ENCODE measurements at regions not wholly inside any gene's neighbourhood (a gene's known extent, or its start where the extent isn't known, plus 50 kb on each side); places are given as distances from the start of the nearest gene placed in this dataset.
A peak's percentile ranks its signal among the peaks of the same experiment; 100 is the strongest.
"Not testable (repeated sequence)": the region's sequence is repeated elsewhere in the genome, so short reads cannot be mapped to it uniquely, and the experiment has no call there.

DNA sequence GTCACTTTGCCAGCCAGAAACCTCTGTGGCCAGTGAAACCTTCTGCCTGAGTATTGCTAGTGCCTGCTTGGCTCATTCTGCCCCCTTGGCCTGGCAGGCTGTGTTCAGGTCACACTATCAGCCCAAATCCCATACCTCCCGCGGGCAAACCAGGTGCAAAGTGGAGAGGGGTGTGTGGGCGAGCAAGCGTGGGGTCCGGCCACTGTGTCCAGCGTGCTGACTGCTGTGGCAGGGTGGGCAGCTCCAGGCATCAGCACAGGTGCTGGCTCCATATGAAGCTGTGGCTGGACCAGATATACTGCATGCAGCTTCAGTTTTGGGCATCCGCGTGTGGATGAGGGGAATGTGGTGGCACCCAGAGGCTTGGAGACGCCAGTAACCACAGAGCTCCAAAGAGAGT lies 576.5 kb upstream of the EDIL3 start:
- no peak for DNase-seq (ENCODE audit: low spot score)

- DNase-seq (ENCODE audit: low spot score): no peak
Measured at GRCh38 chr5:84961903-84962302, 577.2 kb upstream of the EDIL3 start.

- DNase-seq (ENCODE audit: low spot score): no peak
Measured at GRCh38 chr5:84983093-84983492, 598.4 kb upstream of the EDIL3 start.

GRCh38 chr5:84985148-84985547 lies 600.5 kb upstream of the EDIL3 start:
- DNase-seq (ENCODE audit: low spot score): no peak

- no peak for DNase-seq (ENCODE audit: low spot score)
Measured at GRCh38 chr5:84986688-84987087, 602.0 kb upstream of the EDIL3 start.

- DNase-seq (ENCODE audit: low spot score): peak; percentile 12
Measured at GRCh38 chr5:85000671-85001070, 616.0 kb upstream of the EDIL3 start.

- not testable (repeated sequence) for DNase-seq (ENCODE audit: low spot score)
Measured at GRCh38 chr5:85002026-85002425, 617.3 kb upstream of the EDIL3 start.

GRCh38 chr5:85010014-85010562 lies 625.4 kb upstream of the EDIL3 start:
- no peak for DNase-seq (ENCODE audit: low spot score)

DNA sequence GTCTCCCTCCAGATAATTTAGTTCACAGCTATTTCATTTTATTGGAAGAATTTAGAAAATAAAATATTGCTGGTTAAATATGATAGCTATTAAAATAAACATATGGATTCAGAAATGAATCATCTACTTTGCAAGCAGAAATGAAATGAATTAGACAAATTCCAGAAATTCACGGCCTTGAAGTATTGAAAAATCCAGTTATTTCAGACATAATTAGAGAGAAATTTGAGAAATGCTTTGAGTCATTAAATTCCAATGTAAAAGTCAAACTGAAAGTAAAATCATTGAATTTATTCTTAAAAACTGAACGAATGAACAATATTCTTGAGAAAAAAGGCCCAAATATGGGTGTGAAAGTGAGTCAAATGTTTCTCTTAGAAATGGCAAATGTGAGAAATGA lies 632.6 kb upstream of the EDIL3 start:
- DNase-seq (ENCODE audit: low spot score): no peak

GRCh38 chr5:85030316-85031084 lies 645.8 kb upstream of the EDIL3 start:
- no peak for DNase-seq (ENCODE audit: low spot score)

- DNase-seq (ENCODE audit: low spot score): peak; percentile 6
Measured at GRCh38 chr5:85049020-85049419, 664.3 kb upstream of the EDIL3 start.

GRCh38 chr5:85052826-85053225 lies 668.1 kb upstream of the EDIL3 start:
- DNase-seq (ENCODE audit: low spot score): no peak

DNA sequence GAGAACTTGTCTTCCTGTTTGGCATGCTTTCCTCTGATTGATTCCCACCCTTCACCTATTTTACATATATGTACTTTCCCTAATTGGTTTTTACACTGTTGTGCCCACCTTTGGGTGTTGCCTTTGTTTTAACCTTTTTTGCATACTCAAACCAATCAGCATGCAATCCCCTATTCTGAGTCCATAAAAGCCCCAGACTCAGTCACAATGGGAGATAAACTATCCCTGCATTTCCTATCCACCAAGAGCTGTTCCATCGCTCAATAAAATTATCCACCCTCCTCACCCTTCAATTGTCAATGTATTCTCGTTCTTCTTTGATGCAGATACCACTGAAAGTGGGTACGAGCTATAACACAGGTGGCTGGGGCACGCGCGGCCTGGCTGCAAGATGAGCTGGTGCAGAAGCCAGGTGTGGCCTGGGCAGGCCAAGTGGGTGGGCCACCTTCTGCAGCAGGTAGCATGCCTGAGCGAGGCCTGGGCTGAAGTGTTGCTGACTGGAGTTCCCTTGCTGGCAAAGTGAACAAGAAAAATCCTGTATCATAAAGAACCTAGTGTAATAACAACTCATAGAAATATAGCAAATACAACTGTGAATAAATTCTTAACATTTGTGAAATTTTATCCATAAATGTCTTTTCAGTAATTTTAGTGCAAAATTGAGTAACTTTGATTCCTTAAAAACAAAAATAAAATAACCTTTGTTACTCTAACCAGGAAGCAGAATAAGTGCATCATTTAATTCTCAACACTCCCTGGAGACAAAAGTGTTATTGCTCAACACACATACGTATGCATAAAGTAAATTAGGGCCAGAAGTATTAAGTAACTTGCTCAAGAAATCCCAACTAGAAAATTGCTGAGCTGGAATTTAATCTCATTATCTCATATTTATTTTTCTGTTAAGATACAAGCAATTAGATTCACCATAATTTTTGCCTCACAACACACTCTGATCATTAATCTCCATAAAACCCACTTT lies 685.3 kb upstream of the EDIL3 start:
- DNase-seq (ENCODE audit: low spot score): no peak

GRCh38 chr5:85077581-85077980 lies 692.9 kb upstream of the EDIL3 start:
- peak; percentile 15 for DNase-seq (ENCODE audit: low spot score)

DNA sequence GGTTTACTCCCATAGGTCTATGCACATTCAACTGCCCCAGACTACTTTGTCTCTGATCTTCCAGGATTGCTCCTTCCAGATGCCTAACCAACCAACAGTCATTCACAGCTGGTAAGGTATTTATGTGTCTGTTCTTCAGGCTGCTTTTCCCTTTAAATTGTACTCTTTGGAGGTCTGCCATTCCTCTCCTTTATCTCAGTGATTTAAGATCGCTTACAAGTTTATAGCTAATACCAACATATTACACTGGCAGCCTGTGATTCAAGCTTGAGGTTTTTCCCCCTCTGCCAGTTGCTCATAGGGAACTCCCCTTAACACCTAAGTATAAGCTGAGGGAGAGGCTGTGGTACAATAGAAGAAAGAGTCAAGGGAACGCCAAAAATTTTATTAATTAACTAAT lies 711.7 kb upstream of the EDIL3 start:
- DNase-seq (ENCODE audit: low spot score): no peak

DNA sequence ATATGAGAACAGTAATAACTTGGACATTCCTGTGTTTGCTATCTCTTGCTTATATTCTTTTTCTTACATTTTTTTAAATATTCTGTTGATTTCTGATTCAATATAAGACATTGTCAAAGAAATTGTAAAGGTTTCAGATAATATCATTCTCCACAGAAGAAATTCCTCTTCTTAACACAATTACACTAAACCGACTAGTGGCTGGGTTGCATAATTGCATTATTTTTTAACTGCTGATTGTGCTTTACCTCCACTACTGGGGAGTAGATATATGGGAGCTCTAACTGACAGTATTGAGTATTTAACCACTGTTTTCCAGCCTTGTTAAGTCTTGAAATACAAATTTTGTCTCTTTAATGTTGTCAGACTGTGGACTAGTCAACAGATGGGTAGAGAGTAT lies 723.8 kb upstream of the EDIL3 start:
- DNase-seq (ENCODE audit: low spot score): no peak

- DNase-seq (ENCODE audit: low spot score): no peak
Measured at GRCh38 chr5:85109616-85110015, 724.9 kb upstream of the EDIL3 start.

DNA sequence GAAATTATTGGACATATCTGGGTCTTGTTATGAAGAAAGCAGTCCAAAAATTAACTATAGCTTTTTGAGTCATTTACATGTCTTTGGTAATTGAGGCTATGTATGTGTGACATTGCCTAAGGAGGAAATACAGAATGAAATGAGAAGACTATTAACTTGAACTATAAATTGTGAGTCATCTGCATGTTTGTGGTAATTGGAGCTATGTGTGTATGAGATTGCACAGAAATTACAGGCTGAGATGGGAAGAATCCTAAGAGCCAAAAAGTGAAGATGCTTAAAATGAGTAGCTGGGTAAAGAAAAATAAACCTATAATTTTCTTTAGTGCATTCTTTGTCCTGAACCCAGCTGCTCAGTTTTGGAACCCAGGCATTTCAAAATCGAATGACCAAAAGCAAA lies 747.6 kb upstream of the EDIL3 start:
- peak; percentile 18 for DNase-seq (ENCODE audit: low spot score)

- DNase-seq (ENCODE audit: low spot score): no peak
Measured at GRCh38 chr5:85140471-85140870, 755.8 kb upstream of the EDIL3 start.

- no peak for DNase-seq (ENCODE audit: low spot score)
Measured at GRCh38 chr5:85143138-85143537, 758.5 kb upstream of the EDIL3 start.

DNA sequence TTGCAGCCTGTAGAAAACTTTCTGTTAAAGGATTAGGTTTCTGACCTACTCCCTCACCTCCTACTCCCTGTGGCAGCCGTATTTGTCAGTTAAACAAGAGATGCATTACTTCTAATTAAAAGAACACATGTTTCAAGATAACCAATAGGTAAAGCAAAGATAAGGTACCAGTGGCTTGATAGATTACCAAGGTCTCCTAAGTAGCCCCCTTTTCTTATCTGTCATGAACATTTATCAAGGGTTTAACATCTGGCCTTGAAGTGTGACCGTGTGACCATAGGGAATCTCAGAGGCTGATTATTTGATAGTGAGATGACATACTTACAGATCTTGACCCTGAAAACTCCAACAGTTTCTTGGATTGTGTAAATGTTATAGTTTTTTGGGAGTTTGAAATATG lies 764.0 kb upstream of the EDIL3 start:
- DNase-seq (ENCODE audit: low spot score): no peak

DNA sequence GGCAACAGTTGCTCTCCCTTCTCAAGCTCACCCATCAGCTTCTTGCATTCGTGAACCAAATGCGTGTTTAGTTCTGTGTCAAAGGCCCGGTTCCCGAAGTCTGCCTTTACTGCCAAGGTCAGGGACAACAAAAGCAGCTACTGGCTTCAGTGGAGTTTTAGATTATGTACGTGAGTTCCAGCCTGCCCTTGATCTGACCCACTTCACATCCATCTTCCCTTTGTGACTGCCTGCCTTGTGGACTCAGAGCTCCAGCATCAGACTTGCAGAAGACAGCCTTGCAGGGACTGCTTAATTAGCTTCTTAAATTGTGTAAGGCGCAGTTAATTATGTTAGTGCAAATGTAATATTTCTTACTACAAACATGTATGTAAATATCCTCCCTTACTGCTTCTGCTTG lies 774.7 kb upstream of the EDIL3 start:
- DNase-seq (ENCODE audit: low spot score): no peak

GRCh38 chr5:85168474-85168873 lies 783.8 kb upstream of the EDIL3 start:
- no peak for DNase-seq (ENCODE audit: low spot score)

Data from RKO (cell line).